GM12891 (cell line): ENCODE measurements at regions not wholly inside any gene's neighbourhood (a gene's known extent, or its start where the extent isn't known, plus 50 kb on each side); places are given as distances from the start of the nearest gene placed in this dataset.

Source experiments
- PAX5 ChIP-seq: IDR thresholded peaks from 2 replicates; pipeline ENCODE4 v1.6.1; 2011; ENCODE audit warnings: low read length, moderate library complexity, mild to moderate bottlenecking; ENCODE audit not compliant: insufficient read depth, severe bottlenecking
- POLR2A ChIP-seq: IDR thresholded peaks from 2 replicates; pipeline ENCODE4 v1.6.1; 2011; ENCODE audit warnings: low read depth, low read length, control low read depth
- POLR2AphosphoS5 ChIP-seq: IDR thresholded peaks from 2 replicates; pipeline ENCODE4 v1.6.1; 2011; ENCODE audit warnings: low read depth, low read length, control low read depth
- TAF1 ChIP-seq: IDR thresholded peaks from 2 replicates; pipeline ENCODE4 v1.6.1; 2011; ENCODE audit warnings: low read depth, low read length, control low read depth

DNA sequence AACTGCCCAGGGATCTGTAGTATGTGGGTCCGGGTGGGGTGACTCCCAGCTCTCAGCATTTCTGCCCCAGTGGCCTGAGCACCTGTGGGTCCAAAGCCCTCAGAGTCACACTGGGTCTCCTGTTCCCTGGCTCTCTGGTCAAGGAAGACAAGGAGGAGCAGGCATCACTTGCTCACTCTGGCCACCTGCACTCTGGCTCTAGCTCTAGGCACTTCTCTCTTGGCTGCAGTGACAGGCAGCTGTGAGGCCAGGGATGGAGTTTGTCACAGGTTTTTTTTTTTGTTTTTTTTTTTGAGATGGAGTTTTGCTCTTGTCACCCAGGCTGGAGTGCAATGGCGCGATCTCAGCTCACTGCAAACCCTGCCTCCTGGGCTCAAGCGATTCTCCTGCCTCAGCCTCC is 84.6 kb downstream of the HS1BP3 start:
- TF ChIP-seq POLR2A = no peak
- TF ChIP-seq POLR2AphosphoS5 = no peak
- TF ChIP-seq TAF1 = no peak
- no peak for TF ChIP-seq PAX5
